HG02943 (cell line): ENCODE measurements at regions not wholly inside any gene's neighbourhood (a gene's known extent, or its start where the extent isn't known, plus 50 kb on each side); places are given as distances from the start of the nearest gene placed in this dataset.
"Not testable (repeated sequence)": the region's sequence is repeated elsewhere in the genome, so short reads cannot be mapped to it uniquely, and the experiment has no call there.

Experiments used
- ATAC-seq: cut with Tn5 transposase; IDR thresholded peaks from one replicate; pipeline ENCODE4 v1.9.1; 2021; ENCODE audit warnings: mild to moderate bottlenecking, low read depth, moderate library complexity; ENCODE audit not compliant: unreplicated experiment

DNA sequence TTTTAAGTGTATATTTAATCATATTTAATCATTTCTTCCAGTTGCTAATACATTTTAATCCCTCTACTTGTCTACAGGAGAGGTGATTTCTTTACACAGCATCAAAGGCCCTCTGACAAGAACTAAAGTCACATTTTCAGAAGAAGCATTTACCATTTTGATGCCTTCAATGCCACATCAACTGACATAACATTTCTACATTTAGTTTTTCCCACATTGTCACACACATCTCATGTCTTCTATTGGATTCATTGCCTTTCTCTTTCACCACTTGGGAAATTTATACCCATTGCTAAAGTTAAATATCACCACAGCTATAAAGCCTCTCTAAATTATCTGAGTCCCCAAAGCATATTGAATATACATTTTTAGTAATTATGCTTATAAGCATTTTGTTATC lies 1907.5 kb upstream of the CDH9 start:
- ATAC-seq = no peak

DNA sequence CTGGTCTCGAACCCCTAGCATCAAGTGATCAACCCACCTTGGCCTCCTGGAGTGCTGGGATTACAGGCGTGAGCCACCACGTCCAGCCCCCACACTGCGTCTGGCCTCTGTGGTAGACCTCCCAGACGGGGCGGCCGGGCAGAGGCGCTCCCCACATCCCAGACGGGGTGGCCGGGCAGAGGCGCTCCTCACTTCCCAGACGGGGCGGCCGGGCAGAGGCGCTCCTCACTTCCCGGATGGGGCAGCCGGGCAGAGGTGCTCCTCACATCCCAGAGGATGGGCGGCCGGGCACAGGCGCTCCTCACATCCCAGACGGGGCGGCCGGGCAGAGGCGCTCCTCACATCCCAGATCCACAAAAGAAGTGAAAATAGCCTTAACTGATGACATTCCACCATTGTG lies 1891.0 kb upstream of the CDH9 start:
- not testable (repeated sequence) for ATAC-seq

DNA sequence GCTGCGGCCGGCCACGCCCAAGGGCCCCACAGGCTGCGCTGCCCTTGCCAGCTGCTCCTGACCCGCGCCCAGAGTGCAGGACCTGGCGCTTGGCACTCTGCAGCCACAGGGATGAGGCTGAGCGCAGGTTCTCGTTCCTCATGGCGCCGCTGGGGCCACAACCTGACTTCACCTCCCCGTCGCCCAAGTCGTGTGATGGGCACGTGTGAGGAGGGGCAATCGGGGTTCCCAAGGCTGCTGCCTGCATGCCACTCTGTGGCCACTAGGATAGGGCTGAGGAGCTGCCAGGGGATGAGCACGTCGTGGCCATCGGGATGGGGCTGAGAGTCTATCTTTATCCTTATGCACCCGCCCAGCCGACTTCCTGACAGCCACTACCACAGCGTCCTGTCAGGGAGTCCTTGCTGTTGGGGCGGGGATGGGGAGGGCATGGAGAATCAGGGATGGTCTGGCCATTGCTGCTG lies 1890.0 kb upstream of the CDH9 start:
- ATAC-seq = not testable (repeated sequence)

DNA sequence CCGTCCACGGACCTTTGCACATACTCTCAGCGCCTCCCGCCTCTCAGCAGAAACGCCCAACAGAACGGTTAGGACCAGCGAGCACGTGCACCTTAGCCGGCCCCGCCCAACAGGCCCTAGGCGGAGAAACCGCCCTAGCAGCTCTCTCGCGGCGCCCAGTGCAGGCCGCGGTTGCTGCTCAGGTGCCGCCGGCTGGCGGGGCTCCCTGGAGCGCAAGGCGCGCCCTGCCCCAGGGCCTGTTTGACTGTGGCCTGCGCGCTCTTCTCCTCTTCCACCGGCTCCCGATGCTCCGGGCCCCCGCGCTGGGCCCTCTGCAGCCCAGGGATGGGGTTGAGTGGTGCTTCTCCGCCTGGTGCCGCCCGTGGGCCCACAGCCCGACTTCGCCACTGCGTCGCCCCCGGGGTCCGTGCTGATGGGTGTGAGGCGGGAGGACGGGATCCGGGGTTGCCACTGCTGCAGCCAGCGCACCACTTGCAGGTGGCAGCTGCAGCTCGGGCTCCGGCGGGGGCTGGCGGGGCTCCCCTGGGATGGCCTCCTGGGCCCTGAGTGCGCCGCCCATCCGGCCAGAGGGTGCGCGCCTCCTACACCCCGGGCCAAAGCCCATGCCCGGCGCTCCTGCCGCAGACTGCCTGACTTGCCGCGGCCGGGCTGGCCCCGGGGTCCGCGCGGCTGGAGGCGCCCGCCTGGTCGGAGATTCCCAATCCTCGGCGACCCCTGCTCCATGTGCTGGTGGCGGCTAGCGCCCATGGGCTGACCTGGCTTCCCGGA lies 1889.4 kb upstream of the CDH9 start:
- ATAC-seq = no peak

DNA sequence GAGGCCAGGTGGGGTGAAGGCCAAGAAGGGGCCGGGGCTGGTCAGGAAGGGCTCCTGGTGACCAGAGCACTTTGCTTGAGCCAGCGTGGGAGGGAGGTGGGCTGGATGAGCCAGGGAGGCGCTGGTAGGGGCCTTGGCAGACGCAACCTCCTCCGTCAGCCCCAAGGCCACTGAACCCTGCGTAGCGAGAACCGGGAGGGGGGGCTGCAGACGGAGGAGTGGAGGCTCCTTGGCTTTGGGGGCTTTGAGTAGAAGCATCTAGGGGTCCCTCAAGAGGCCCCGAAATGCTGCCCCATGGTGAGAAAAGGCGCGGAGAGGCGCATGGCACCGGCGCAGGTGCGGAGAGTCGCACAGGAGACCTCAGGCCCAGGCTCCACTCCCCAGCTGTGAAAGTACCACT lies 1888.0 kb upstream of the CDH9 start:
- no peak for ATAC-seq

DNA sequence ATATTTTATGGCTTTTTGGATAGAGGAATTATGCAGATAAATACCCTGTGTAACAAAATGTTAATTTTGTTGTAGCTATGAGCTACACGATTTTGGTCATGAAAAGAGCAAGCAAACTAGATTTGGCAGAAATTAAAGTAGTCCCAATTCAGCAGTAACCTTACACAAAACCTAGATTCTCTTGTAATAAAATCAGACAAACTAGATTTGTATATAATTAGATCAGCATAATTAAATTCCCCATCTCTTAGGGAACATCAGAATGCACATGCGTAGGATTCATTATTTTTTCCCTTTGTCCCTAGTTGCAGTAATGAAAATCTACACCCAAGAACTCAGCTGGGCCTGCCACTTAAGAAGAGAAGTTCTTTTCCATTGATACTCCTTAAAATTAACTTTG lies 1879.2 kb upstream of the CDH9 start:
- ATAC-seq = no peak

DNA sequence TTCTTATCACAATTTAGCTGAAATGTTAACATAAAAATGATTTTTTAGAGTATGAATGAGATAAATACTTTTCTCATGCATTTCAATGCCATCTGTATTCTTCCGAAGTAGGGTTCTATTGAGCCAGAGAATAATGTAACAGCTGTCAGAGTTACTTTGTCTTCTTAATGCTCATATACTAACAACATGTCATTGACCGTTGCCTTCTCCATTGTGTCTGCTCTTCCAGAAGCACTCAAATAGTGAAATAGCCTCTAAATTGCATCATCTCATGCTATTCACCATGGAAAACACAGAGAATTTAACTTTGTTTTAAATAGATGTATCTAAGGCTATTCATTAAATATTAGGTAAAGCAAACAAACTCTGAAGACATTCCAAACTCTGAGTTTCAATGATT lies 1875.9 kb upstream of the CDH9 start:
- no peak for ATAC-seq

DNA sequence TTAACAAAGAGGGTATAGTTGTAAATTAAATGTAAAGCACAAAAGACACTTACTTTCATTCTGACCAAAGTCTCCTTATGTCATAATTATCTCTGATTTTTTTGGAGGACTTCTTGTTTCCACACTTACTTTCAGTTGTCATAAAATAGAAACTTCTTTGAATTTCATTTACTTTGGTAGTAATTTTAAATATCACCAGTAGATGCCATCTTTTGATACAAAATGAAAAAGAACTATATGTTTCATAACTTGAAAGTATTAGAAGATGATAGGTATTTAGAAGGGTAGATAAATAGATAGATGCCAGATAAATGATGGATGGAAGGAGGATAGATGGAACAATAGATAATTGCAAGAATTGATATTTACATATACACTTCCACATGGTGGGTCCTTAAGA lies 1865.3 kb upstream of the CDH9 start:
- ATAC-seq = no peak

DNA sequence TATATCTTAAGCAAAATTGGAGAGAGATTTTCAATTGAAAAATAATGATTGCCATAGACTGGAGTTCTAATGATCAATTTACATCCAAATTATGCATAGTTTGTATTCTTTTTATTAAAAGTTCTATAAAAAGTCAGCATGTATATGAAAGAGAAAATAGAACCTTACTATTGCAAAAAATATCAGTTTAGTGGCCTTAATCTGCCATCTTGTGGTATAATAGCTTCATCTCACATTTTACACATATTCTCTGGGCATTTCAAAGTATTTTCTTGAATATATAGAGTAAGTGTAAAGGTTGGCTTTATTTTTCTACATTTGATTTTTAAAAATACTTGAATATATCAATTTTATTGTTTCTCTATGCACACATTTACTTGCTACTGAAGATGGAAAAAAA lies 1858.6 kb upstream of the CDH9 start:
- ATAC-seq = no peak

DNA sequence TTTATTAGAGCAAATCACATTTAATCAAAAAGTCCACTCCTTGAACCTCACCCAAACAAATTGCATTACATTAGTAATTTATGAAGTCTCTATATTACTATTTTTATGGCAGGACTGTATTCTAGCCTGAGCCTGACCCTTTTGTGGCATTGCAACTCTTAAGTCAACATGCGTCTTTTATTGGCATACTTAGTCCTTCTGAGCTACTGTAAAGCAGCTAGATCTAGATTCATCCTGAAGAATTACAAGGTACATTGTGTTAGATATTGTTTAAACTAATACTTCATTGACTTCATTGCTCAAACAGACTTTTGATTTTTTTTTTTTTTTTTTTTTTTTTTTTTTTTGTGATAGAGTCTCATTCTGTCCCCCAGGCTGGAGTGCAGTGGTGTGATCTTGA lies 1842.5 kb upstream of the CDH9 start:
- no peak for ATAC-seq

DNA sequence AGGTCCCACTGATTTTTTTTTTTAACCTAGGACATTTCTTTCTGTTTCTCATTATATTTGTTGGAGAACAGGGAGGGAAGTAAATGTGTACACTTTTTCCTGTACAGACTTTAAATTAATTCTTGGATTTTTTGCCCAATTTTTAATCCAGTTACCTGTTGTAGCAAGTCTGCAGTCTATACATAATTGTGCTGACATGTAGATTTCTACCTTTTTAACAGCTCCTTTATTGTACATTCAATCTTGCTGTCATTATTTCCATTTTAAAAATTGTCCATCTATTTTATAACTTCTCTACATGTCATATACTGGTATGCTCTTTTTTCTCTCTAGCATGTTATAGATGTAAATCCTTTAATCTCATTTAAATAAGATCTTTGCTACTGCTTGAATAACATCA lies 1838.7 kb upstream of the CDH9 start:
- ATAC-seq = no peak

DNA sequence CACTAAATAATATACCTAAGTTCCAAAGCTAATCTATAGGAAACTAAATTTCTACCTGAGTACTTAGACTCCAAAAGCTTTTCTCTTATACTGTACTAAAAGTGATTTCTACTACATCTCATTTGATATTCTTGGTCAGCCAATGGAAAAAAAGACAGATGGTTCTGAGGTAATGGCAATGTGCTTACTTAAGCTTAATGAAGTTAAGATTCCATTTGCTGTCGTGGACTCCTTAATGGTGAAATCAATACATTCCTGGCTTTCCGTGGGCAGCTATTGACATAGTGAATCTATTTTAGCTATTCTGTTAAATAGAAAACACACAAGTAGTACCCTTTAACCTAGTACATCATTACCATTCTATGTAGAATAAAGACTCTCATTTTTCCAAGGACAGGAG lies 1825.6 kb upstream of the CDH9 start:
- ATAC-seq = no peak

DNA sequence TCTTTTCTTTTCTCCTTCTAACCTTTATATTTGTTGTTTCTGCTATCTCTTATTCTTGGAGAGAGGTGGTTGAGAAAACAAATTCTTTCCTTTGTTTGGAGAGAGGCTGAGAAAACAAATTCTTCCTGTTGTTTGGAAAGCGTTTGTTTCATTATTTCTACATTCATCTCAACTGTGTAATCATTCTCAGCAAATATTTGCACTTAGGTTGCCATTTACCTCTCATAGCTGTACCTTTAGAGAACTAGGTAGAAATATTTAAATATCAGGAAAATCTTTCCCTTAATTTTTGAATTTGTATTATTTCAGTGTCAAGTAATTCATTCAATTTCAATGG lies 1824.4 kb upstream of the CDH9 start:
- no peak for ATAC-seq

DNA sequence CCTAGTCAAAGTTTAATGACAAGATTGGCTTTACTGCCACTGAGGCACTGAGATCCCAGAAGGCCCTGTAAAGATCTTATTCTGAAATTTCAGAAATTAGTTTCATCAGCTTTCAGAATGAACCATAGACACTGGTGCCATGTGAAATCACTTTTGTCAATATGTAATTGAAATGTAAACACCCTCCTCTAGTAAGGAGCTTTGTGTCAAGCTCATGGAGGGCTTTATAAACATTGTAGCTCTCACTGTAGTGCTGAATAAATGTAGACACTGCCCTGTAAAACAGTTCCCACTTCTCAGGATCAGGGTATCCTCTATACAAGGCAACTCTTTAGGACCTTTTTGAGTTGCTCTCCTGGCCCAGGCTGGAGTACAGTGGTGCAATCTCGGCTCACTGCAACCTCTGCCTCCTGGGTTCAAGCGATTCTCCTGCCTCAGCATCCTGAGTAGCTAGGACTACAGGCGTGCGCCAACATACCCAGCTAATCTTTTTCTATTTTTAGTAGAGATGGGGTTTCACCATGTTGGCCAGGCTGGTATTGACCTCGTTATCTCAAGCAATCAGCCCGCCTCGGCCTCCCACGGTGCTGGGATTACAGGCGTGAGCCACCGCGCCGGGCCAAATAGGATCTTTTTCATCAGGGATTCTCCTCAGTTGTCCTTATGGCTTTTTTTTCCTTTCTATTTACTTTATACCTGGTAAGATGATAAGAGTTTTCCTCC lies 1823.9 kb upstream of the CDH9 start:
- no peak for ATAC-seq

DNA sequence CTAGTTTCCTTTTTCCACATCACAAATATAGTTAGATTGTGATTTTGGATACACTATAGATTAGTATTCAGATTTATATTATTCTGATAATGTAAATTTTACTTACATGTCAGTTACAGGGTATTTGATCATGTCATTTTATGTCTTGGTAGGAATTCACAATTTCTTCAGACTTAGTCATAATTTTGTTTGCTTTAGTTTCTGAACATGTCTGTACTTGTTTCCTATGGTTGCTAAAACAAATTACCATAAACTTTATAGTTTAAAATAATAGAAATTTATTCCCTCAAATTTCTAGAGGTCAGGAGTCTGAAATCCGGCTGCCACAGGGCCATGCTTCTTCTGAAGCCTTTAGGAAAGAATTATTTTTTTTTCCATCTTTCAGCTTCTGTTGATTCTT lies 1817.2 kb upstream of the CDH9 start:
- ATAC-seq = no peak

DNA sequence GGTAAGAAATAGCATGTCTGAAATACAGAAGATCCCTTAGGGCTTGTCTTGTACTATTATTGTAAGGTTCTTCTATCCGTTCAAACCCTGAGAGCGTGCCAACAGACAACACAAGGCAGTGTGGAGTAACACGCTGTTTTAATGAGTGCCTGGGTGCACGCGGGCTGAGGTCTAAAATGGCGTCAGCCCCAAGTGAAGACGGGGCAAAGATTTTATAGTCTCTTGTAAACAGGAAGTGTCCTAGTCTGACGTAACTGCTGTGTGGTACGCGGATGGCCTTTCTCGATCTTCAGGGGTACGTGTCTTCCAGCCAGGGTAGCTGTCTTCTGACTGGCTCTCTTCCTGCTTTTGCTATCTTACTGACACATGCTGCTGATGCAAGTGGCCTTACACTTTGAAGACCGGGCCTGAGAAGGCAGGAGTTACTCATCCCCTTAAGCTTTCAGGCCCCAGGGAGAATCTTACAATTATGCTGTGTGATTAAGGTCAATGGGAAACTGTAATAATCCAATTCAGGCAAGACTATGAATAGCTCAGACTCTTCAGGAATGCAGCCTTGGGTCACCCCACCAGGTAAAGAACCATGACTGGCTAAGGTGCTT lies 1812.0 kb upstream of the CDH9 start:
- ATAC-seq = no peak

DNA sequence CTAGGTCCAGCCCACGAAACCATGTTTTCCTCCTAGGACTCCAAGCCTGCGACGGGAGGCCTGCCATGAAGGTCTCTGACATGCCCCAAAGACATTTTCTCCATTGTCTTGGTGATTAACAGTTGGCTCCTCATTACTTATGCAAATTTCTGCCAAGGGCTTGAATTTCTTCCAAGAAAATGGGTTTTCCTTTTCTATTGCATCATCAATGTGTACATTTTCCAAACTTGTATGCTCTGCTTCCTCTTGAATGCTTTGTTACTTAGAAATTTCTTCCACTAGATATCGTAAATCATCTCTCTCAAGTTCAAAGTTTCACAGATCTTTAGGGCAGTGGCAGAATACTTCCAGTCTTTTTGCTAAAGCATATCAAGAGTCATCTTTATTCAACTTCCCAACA lies 1792.7 kb upstream of the CDH9 start:
- no peak for ATAC-seq

DNA sequence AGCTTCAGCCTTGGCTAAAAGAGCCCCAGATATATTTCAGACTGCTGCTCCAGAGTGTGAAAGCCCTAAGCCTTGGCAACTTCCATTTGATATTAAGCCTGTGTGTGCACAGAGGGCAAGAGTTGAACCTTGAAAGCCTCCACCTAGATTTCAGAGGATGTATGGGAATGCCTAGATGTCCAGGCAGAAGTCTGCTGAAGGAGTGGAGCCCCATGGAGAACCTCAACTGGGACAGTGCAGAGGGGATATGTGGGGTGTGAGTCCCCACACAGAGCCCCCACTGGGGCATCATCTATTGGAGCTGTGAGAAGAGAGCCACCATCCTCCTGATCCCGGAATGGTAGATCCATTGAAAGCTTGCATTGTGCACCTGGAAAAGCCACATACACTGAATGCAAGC lies 1784.8 kb upstream of the CDH9 start:
- no peak for ATAC-seq

DNA sequence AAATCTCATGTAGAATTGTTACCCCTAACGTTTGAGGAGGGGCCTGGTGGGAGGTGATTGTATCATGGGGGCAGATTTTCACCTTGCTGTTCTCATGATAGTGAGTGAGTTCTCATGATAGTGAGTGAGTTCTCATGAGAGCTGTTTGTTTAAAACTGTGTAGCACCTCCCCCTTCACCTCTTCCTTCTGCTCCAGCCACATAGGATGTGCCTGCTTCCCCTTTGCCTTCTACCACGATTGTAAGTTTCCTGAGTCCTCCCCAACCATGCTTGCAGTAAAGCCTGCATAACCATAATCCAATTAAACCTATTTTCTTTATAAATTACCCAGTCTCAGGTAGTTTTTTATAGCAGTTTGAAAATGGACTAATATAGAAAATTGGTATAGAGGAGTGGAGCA lies 1783.7 kb upstream of the CDH9 start:
- no peak for ATAC-seq

DNA sequence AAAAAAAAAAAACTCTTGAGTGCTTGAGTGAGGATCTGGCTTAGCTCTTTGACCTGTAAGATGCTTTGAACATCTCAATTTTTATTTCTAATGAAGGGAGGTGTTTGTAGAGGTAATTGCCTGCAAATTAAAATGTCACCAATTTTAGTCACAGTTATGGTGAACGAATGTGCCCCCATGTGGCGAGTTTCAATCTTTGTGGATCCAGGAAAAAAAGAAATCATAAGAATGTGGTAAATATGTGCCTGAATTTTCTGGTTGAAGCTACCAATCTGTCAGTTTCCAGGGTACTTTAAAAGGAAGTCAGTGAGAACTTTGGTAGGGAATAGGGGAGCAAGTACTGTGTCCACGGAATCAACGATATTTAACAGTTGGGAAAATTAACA lies 1772.4 kb upstream of the CDH9 start:
- no peak for ATAC-seq

DNA sequence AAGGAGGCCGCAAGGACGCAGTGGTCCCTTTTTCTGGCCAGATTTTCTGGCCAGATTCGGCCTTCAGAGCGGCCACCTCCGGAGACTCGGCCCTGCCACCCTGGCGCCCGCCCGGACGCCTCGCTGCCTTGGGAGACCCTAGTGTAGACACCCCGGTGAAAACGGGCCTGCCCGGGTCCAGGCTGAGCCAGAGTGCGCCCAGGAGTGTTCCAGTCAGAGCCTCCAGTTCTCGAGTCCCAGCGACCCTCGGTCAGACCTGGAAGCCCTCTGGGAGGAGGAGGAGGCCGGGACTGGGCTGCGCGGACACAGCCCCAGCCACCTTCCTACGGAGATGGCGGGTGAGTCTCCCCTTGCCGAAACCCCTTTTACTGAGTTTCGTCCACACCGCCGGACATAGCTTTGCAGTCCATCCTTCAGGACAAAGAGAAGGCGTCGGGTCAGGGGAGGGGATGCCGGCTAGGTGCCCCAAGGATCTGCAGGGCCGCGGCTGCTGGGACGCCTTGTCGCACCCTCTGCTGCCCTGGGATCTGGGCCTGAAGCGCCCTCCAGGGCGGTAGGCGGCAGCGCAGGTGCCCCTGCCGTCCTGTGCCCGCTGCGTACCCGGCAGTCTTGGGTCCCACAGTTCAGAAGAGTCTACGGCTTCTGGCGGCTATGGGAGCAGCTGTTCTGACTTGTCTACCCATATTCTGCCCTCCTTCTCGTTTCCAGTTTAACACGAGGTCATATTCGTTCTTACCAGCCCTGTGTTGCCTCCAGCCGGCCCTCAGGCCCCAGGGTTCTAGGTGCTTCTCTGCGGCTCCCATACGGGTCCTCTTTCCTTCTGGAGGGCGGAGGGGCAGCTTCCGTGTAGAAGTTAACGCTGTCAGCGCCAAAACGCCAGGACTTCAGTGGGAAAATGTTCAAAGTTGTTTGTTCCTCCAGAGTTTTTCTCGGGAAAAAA lies 1771.7 kb upstream of the CDH9 start:
- ATAC-seq = no peak
